Stomach (tissue), 8 donors: ENCODE measurements at regions not wholly inside any gene's neighbourhood (a gene's known extent, or its start where the extent isn't known, plus 50 kb on each side); places are given as distances from the start of the nearest gene placed in this dataset.
A peak's percentile ranks its signal among the peaks of the same experiment; 100 is the strongest.

Experiments used
- DNase-seq, 2 donors: peaks; one replicate each; pipeline versions ENCODE4 v3.0.0 to v3.0.0-alpha.2; 2013 to 2019
- H3K27ac ChIP-seq, 5 donors: fragments of 200-600 bp in 4 of 5; sonication (generic) in 4 of 5; one replicate each; pipeline ENCODE4 v1.5.1; 2013 to 2019; ENCODE audit warnings: mild to moderate bottlenecking in 1 of 5, moderate library complexity in 1 of 5
- H3K27me3 ChIP-seq, 3 donors: fragments of 200-600 bp; sonication (generic); one replicate each; pipeline ENCODE4 v1.5.1; 2017 to 2019; ENCODE audit warnings: mixed run types in 1 of 3
- H3K36me3 ChIP-seq, 4 donors: fragments of 200-600 bp; sonication (generic); 1 replicate in 3 of 4; 2 replicates in 1 of 4; pipeline ENCODE4 v1.5.1; 2016 to 2019
- H3K4me1 ChIP-seq, 4 donors: fragments of 200-600 bp; sonication (generic); one replicate each; pipeline ENCODE4 v1.5.1; 2016 to 2019
- H3K4me3 ChIP-seq, 4 donors: fragments of 200-600 bp; sonication (generic) in 3 of 4; one replicate each; pipeline ENCODE4 v1.5.1; 2016 to 2019; ENCODE audit warnings: mild to moderate bottlenecking in 1 of 4
- H3K9me3 ChIP-seq, 4 donors: fragments of 200-600 bp; sonication (generic); one replicate each; pipeline ENCODE4 v1.5.1; 2016 to 2019
- EP300 ChIP-seq: sonication (generic); formaldehyde crosslinking; IDR thresholded peaks from one replicate; pipeline ENCODE4 v1.6.1; 2017; ENCODE audit warnings: antibody characterized with exemption
- POLR2A ChIP-seq, 4 donors: fragments of 450-650 bp; IDR thresholded peaks; one replicate each; pipeline ENCODE4 v1.6.1; 2016; ENCODE audit warnings: antibody characterized with exemption in 4 of 4, control low read depth in 2 of 4, mild to moderate bottlenecking in 1 of 4, moderate library complexity in 1 of 4
- POLR2AphosphoS5 ChIP-seq, 3 donors: sonication (generic); formaldehyde crosslinking; IDR thresholded peaks; one replicate each; pipeline ENCODE4 v1.6.1; 2016; ENCODE audit warnings: antibody characterized with exemption in 3 of 3
- WGBS, 5 donors: extraction: QIAGEN DNeasy Blood & Tissue Kit in 3 of 5; methylation state at CpG; one replicate each; pipeline versions ENCODE4 v1.1.5 to v1.1.7; 2013 to 2018; 5-methylcytosine and 5-hydroxymethylcytosine counted together
- intact Hi-C: fragments of 100-400 bp; cut with DNase I; formaldehyde crosslinking; loops from one replicate; pipeline ENCODE4 v1.15.1; 2023; ENCODE audit warnings: low total_unique reads
- TF ChIP-seq, protein P1 (sequence below), 7 experiments: fragments of 450-650 bp in 4 of 7; fragments of 200-600 bp in 3 of 7; sonication (generic) in 3 of 7; IDR thresholded peaks; one replicate each; pipeline ENCODE4 v1.5.1; 2016 to 2019; ENCODE audit warnings: antibody characterized with exemption in 7 of 7, control low read depth in 2 of 7, mild to moderate bottlenecking in 1 of 7
- donor health status: healthy with polysubstance abuse.
- donor health status: Bipolar disorder and iron deficiency.
- donor health status: healthy.

DNA sequence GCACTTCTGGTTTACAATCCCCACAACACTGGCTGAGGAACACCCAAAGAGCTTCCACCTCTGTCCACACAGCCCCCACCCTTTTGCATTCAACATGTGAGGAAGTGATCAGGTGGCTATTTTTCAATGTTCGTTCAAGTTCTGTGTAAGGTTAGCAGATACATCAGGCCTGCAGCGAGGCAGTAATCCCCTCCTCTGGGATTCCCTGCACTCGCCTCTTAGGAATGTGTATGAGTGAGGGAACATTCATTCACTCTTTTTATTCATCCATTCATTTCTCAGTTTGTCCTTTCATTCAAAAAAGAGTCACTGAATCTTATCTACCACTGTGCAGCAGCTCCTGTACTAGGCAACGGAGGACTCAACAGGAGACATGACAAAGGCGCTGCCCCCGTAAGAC lies 236.4 kb upstream of the PRDM1 start:
- Histone ChIP-seq H3K27ac (no peak overlapping the region), H3K4me3 (no peak overlapping the region), H3K36me3 (no peaks in the 10 kb centered on the region), H3K9me3 (no peaks in the 10 kb centered on the region), H3K4me1 (no peaks in the 10 kb centered on the region), H3K27me3 (no peaks in the 10 kb centered on the region)
- TF ChIP-seq POLR2AphosphoS5 (IDR thresholded peaks at IDR 0.05) (no peak), POLR2A (IDR thresholded peaks at IDR 0.05) (no peak)
- TF ChIP-seq, protein P1, sequence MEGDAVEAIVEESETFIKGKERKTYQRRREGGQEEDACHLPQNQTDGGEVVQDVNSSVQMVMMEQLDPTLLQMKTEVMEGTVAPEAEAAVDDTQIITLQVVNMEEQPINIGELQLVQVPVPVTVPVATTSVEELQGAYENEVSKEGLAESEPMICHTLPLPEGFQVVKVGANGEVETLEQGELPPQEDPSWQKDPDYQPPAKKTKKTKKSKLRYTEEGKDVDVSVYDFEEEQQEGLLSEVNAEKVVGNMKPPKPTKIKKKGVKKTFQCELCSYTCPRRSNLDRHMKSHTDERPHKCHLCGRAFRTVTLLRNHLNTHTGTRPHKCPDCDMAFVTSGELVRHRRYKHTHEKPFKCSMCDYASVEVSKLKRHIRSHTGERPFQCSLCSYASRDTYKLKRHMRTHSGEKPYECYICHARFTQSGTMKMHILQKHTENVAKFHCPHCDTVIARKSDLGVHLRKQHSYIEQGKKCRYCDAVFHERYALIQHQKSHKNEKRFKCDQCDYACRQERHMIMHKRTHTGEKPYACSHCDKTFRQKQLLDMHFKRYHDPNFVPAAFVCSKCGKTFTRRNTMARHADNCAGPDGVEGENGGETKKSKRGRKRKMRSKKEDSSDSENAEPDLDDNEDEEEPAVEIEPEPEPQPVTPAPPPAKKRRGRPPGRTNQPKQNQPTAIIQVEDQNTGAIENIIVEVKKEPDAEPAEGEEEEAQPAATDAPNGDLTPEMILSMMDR (IDR thresholded peaks at IDR 0.05), result no peak
- intact Hi-C loops, result no loop called here
- DNase-seq, result no peak
- WGBS, 5 donors, result 74 to 88% (median 82%) methylated on average over 6 of the region's 6 CpGs

DNA sequence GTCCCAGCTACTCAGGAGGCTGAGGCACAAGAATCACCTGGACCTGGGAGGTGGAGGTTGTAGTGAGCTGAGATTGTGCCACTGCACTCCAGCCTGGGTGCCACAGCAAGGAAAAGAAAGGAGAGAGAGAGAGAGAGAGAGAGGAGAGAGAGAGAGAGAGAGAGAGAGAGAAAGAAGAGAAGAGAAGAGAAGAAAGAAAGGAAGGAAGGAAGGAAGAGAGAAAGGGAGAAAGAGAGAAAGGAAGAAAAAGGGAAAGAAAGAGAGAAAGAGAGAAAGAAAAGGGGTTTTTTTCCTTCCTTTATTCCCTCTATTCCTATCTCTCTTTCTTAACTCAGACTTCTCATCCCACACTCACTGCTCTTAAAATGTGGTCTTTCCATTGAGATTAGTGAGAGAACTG lies 238.7 kb upstream of the PRDM1 start:
- Histone ChIP-seq H3K4me1 (no peaks in the 10 kb centered on the region), H3K27me3 (no peaks in the 10 kb centered on the region), H3K36me3 (no peaks in the 10 kb centered on the region), H3K4me3 (no peak overlapping the region), H3K27ac (no peak overlapping the region), H3K9me3 (no peaks in the 10 kb centered on the region)
- intact Hi-C loops, result no loop called here
- TF ChIP-seq POLR2A (IDR thresholded peaks at IDR 0.05), result no peak
- TF ChIP-seq, protein P1 (IDR thresholded peaks at IDR 0.05), result no peak
- no peak for TF ChIP-seq EP300
- TF ChIP-seq POLR2AphosphoS5 (IDR thresholded peaks at IDR 0.05), result no peak
- DNase-seq, result no peak

DNA sequence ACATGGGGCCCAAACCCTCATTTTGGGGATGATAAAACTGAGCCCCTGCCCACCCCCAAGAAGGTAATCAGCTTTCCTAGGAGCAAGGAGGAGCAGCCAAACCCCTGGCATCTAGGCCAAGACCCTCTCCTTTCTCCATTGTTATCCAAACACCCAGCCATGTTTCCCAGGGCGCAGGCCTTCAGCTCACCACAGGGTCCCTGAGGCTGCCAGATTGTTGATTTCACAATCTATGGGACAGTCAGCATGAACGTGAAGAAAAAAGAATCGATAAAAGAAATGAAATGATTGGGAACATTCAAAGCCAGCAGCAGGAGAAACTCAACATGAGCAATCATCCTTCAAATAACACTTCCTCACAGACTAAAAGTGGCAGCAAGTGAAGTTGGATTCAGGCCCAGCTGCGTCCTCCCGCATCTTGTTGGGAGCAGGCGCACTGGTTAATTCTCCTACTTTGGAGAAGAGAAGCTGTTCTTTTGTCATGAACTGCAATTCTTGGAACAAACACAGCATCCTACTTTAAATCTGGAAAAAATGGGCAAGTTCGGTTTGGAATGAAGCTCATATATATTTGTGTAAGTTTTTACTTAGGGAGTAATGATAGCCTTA lies 241.8 kb upstream of the PRDM1 start:
- H3K36me3 ChIP-seq, result no peaks in the 10 kb centered on the region
- peak in 1 of 2 donors; percentile 73 for DNase-seq
- no peak overlapping the region for H3K27ac ChIP-seq
- H3K4me3 ChIP-seq, result no peak overlapping the region
- intact Hi-C loops, result no loop called here
- 51 to 75% (median 71%) methylated on average over 7 of the region's 7 CpGs for WGBS, 5 donors
- TF ChIP-seq POLR2AphosphoS5 (IDR thresholded peaks at IDR 0.05), result no peak
- TF ChIP-seq, protein P1 (IDR thresholded peaks at IDR 0.05), result no peak
- no peak for TF ChIP-seq EP300
- TF ChIP-seq POLR2A (IDR thresholded peaks at IDR 0.05), result no peak
- no peaks in the 10 kb centered on the region for H3K4me1 ChIP-seq
- H3K27me3 ChIP-seq, result no peaks in the 10 kb centered on the region
- no peaks in the 10 kb centered on the region for H3K9me3 ChIP-seq

DNA sequence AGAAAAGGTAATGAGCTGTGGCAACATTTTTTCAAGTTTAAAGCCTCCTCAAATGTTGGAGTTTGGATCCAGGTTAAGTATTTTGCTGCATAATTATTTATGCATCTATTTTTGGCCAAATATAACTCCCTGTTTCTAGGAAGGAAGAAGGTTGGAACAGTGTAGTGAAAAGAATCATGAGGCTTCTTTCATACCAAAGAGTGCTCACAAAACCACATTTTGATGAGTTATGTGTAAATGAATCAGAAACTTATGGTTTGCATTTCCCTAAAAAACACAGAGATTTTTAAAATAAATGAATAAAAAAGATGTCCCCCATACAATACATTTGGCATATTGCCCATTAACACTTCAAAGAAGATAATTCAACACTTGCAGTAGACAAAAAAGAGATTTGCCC lies 246.9 kb upstream of the PRDM1 start:
- Histone ChIP-seq H3K9me3 (no peaks in the 10 kb centered on the region), H3K27me3 (no peaks in the 10 kb centered on the region), H3K27ac (no peak overlapping the region), H3K36me3 (no peaks in the 10 kb centered on the region), H3K4me3 (no peak overlapping the region), H3K4me1 (no peaks in the 10 kb centered on the region)
- intact Hi-C loops, result no loop called here
- TF ChIP-seq POLR2A (IDR thresholded peaks at IDR 0.05) (no peak), EP300 (no peak), POLR2AphosphoS5 (IDR thresholded peaks at IDR 0.05) (no peak)
- TF ChIP-seq, protein P1 (IDR thresholded peaks at IDR 0.05), result no peak
- no peak for DNase-seq
